Skin epidermis (tissue), 12 donors: ENCODE measurements at regions not wholly inside any gene's neighbourhood (a gene's known extent, or its start where the extent isn't known, plus 50 kb on each side); places are given as distances from the start of the nearest gene placed in this dataset.

ENCODE experiments used
- H3K27ac ChIP-seq, 21 experiments: fragments of 200-600 bp; sonication (generic) in 11 of 21; one replicate each; pipeline ENCODE4 v1.5.0; 2020; ENCODE audit warnings: mild to moderate bottlenecking in 3 of 21, inconsistent platforms in 2 of 21, moderate library complexity in 2 of 21
- H3K4me3 ChIP-seq, 7 experiments: fragments of 200-600 bp; sonication (generic) in 2 of 7; one replicate each; pipeline ENCODE4 v1.5.0; 2020; ENCODE audit warnings: inconsistent platforms in 2 of 7, mild to moderate bottlenecking in 2 of 7, moderate library complexity in 1 of 7

- Histone ChIP-seq H3K27ac (no peak overlapping the region), H3K4me3 (no peak overlapping the region)
Observed at GRCh38 chr9:95642189-95642588, 125.4 kb upstream of the PTCH1 start.

DNA sequence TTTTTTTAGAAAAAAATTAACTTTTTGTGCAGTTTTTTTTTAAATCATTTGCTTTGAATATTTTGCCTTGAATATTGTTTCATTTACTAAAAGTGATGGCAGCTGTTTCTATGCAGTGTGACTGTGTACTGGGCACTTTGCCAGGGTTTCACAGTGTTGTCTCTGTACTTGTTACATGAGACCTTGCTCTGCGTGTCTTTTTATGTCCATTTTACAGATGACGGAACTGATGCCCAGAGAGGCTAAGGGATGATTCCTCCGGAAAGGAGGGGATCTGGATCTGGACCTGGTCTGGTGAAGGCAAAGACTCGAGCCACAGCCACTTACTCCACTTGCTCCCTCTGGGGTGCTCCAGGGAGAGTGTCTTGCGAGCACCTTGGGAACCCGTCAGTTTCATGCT lies 124.8 kb upstream of the PTCH1 start:
- Histone ChIP-seq H3K27ac (no peak overlapping the region), H3K4me3 (no peak overlapping the region)

GRCh38 chr9:95640336-95640735 lies 123.6 kb upstream of the PTCH1 start:
- no peak overlapping the region for H3K4me3 ChIP-seq
- no peak overlapping the region for H3K27ac ChIP-seq

- no peak overlapping the region for H3K27ac ChIP-seq
Observed at GRCh38 chr9:95635986-95636671, 119.4 kb upstream of the PTCH1 start.

DNA sequence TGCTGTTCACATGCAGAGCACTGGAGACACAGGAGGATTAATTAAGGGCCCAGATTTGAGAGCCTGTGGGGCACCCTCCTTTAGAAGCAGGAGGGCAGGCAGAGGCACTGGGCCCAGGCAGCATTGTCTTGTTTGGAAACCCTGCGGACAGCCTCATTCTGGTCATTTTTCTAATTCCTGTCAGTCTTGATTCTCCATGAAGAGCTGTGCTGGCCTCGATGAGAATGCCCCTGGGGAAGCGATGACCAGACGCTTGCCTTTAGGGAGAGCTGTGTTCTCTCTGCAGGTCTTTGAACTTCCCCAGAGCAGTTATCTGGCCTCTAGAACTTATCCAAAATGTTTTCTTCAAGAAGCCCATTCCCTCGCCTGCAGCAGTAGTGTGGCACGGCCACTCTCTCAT lies 117.8 kb upstream of the PTCH1 start:
- Histone ChIP-seq H3K27ac (no peak overlapping the region), H3K4me3 (no peak overlapping the region)

More at GRCh38 chr9:95635986-95636671, 119.4 kb upstream of the PTCH1 start:
- H3K4me3 ChIP-seq: no peak overlapping the region

- Histone ChIP-seq H3K4me3 (no peak overlapping the region), H3K27ac (no peak overlapping the region)
Observed at GRCh38 chr9:95634114-95634513, 117.3 kb upstream of the PTCH1 start.

- Histone ChIP-seq H3K27ac (no peak overlapping the region), H3K4me3 (no peak overlapping the region)
Observed at GRCh38 chr9:95629585-95629984, 112.8 kb upstream of the PTCH1 start.

GRCh38 chr9:95627802-95628201 lies 111.0 kb upstream of the PTCH1 start:
- Histone ChIP-seq H3K27ac (no peak overlapping the region), H3K4me3 (no peak overlapping the region)

DNA sequence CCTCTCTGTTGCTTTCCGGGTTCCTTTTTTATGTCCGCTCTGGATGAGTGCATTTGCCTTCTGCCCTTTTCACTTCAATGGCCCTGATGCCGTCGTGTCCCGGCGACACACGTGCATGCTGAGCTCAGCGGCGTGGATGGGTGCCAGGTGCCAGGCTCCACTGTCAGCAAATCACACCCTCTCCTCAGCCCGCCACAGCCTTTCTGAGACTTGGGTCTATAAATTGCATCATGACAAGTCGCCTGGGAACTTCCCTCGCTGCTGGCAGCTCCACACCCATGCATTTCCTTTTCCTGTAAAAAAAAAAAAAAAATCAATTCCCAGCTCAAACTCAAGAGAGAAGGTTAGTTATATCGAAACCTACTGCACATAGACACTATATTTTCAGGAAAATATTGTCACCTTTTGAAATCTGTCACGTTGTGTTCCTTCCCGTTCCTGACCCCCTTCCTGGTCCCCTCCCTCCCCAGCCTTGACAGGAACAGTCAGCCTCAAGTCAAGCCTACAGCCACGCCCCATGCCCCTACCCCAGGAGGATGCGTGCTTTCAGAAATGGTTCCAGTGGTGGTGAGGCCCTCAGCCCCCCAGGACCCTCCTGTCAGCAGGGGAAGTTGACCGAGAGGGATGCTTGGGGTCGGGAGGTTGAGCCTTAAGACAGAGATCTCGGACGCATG lies 110.3 kb upstream of the PTCH1 start:
- peak overlapping the region in 3 of 21 experiments; percentile 3 to 41 (median 30) for H3K27ac ChIP-seq

DNA sequence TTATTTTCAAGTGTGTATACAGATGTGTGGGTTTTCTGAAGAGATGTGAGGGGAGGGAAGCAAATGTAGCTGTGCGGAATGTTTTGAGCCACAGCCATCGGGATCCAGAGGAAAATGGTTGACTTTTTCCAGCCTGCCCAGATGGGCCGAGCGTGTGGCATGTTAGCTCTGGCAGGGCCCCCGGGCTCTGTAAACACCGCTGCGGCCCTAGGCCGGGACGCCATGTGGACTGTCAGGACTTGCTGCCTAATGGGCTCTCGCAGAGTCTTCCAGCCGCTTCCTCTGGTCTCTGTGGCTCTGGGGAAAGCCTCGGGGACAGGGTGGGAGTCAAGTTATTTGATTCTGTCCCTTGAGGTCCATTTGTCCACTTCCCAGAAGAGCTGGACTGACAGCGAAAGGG lies 109.6 kb upstream of the PTCH1 start:
- no peak overlapping the region for H3K27ac ChIP-seq

More for the DNA sequence above, 110.3 kb upstream of the PTCH1 start:
- no peak overlapping the region for H3K4me3 ChIP-seq

GRCh38 chr9:95623640-95624039 lies 106.9 kb upstream of the PTCH1 start:
- no peak overlapping the region for H3K4me3 ChIP-seq
- H3K27ac ChIP-seq: no peak overlapping the region

More for the DNA sequence above, 109.6 kb upstream of the PTCH1 start:
- H3K4me3 ChIP-seq: no peak overlapping the region

DNA sequence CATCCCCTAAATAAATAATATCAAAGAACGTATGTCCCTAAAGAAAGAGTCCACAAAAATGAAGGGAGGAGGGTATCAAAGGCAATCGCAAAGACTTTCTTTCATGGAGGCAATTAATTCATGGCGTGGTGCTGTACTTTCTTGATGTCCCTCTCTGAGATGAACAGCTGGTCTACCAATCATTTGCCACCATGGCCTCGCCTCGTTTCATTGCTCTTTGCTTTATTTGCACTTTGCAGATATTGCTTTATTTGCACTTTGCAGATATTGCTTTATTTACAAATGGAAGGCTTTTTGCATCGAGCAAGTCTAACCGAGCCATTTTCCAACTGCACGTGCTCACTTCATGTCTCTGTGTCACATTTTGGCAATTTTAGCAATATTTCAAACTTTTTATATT lies 104.0 kb upstream of the PTCH1 start:
- Histone ChIP-seq H3K4me3 (no peak overlapping the region), H3K27ac (no peak overlapping the region)

- H3K4me3 ChIP-seq: no peak overlapping the region
- H3K27ac ChIP-seq: no peak overlapping the region
Observed at GRCh38 chr9:95620314-95620713, 103.5 kb upstream of the PTCH1 start.

DNA sequence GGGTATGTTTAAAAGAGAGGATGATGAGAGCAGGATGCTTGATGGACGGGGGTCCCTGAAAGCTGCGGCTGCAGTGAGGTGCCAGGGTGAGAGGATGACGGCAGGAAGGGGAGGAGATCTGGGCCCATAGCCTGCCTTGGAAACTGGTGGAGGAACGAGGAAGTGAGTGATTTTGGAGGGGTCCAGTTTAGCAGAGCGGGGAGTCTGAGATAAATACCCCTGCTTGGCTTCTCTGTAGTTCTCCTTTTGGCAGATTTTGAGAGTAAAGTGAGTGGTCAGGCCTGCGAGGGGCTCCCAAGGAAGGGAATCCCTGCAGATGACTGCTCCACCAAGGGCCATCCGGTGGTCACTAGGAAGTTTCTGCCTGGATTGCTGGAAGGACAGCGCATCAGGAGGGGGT lies 98.5 kb upstream of the PTCH1 start:
- Histone ChIP-seq H3K4me3 (no peak overlapping the region), H3K27ac (no peak overlapping the region)

GRCh38 chr9:95613670-95614069 lies 96.9 kb upstream of the PTCH1 start:
- no peak overlapping the region for H3K4me3 ChIP-seq

DNA sequence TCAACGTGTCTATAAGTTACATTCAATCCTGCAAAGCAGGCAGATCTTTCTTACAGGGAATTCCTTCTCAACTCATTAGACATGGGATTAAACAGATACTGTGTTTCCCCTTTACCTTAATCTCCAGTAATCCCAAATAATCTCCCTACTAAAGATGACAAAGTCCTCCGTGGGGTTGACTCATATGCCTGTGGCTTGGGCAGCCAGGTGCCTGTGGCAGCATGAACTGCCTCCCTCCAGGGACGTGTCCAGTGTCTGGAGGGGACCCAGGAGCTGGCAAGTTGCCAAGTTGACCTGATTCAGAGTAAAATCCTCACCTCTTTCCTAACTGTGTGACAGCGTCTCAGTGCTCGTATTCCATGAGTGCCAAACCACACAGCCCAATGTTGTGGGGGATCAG lies 94.6 kb upstream of the PTCH1 start:
- no peak overlapping the region for H3K4me3 ChIP-seq
- no peak overlapping the region for H3K27ac ChIP-seq

More at GRCh38 chr9:95613670-95614069, 96.9 kb upstream of the PTCH1 start:
- no peak overlapping the region for H3K27ac ChIP-seq

GRCh38 chr9:95610006-95610785 lies 93.4 kb upstream of the PTCH1 start:
- H3K4me3 ChIP-seq: no peak overlapping the region
- H3K27ac ChIP-seq: no peak overlapping the region

GRCh38 chr9:95609426-95609825 lies 92.7 kb upstream of the PTCH1 start:
- no peak overlapping the region for H3K4me3 ChIP-seq
- H3K27ac ChIP-seq: peak overlapping the region in 1 of 21 experiments; percentile 30

DNA sequence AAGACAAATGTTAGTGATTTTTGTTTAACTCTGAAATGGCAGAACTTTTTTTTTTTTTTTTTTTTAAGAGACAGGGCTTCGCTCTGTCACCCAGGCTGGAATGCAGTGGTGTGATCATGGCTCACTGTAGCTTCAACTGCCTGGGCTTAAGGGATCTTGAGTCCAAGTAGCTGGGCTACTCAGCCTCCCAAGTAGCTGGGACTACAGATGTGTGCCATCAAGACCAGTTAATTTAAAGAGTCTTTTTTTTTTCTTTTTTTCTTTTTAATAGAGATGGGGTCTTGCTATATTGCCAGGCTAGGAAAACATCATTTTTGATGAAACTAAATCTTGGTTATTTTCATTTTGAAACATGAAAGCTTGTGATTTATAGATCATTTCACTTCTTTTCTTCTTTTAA lies 91.6 kb upstream of the PTCH1 start:
- no peak overlapping the region for H3K27ac ChIP-seq
- no peak overlapping the region for H3K4me3 ChIP-seq

GRCh38 chr9:95607507-95607906 lies 90.7 kb upstream of the PTCH1 start:
- Histone ChIP-seq H3K27ac (no peak overlapping the region), H3K4me3 (no peak overlapping the region)
